GM19438 (cell line): ENCODE measurements at regions not wholly inside any gene's neighbourhood (a gene's known extent, or its start where the extent isn't known, plus 50 kb on each side); places are given as distances from the start of the nearest gene placed in this dataset.

Source experiments
- ATAC-seq: cut with Tn5 transposase; IDR thresholded peaks from one replicate; pipeline ENCODE4 v1.9.1; 2021; ENCODE audit warnings: low read depth; ENCODE audit not compliant: unreplicated experiment

GRCh38 chr13:99911965-99912566 is 59.5 kb downstream of the ZIC5 start:
- ATAC-seq: no peak

- ATAC-seq: no peak
Measured at GRCh38 chr13:99911069-99911964, 60.2 kb downstream of the ZIC5 start.

GRCh38 chr13:99909836-99910619 is 61.5 kb downstream of the ZIC5 start:
- ATAC-seq: no peak

GRCh38 chr13:99909097-99909835 is 62.3 kb downstream of the ZIC5 start:
- no peak for ATAC-seq

- ATAC-seq: no peak
Measured at GRCh38 chr13:99908140-99908803, 63.3 kb downstream of the ZIC5 start.

- no peak for ATAC-seq
Measured at GRCh38 chr13:99907627-99908026, 63.9 kb downstream of the ZIC5 start.

- no peak for ATAC-seq
Measured at GRCh38 chr13:99907038-99907437, 64.5 kb downstream of the ZIC5 start.

- no peak for ATAC-seq
Measured at GRCh38 chr13:99905814-99906213, 65.8 kb downstream of the ZIC5 start.

- ATAC-seq: no peak
Measured at GRCh38 chr13:99905224-99905623, 66.3 kb downstream of the ZIC5 start.

GRCh38 chr13:99903140-99903539 is 68.4 kb downstream of the ZIC5 start:
- no peak for ATAC-seq

GRCh38 chr13:99902657-99903056 is 68.9 kb downstream of the ZIC5 start:
- ATAC-seq: no peak

- ATAC-seq: no peak
Measured at GRCh38 chr13:99900960-99901359, 70.6 kb downstream of the ZIC5 start.

- ATAC-seq: no peak
Measured at GRCh38 chr13:99898421-99898820, 73.1 kb downstream of the ZIC5 start.

GRCh38 chr13:99897076-99897440 is 74.5 kb downstream of the ZIC5 start:
- ATAC-seq: no peak

- no peak for ATAC-seq
Measured at GRCh38 chr13:99896369-99897075, 75.0 kb downstream of the ZIC5 start.

- ATAC-seq: no peak
Measured at GRCh38 chr13:99895444-99896368, 75.9 kb downstream of the ZIC5 start.

- no peak for ATAC-seq
Measured at GRCh38 chr13:99894840-99895443, 76.6 kb downstream of the ZIC5 start.
